HCT116 (cell line): ENCODE measurements at regions not wholly inside any gene's neighbourhood (a gene's known extent, or its start where the extent isn't known, plus 50 kb on each side); places are given as distances from the start of the nearest gene placed in this dataset.

Experiments
- CEBPB ChIP-seq: IDR thresholded peaks from 2 replicates; pipeline ENCODE4 v1.6.1; 2012; ENCODE audit warnings: low read depth
- EGR1 ChIP-seq: IDR thresholded peaks from 2 replicates; pipeline ENCODE4 v1.6.1; 2012; ENCODE audit warnings: low read depth
- EZH2phosphoT487 ChIP-seq: fragments of 200-600 bp; IDR thresholded peaks from 2 replicates; pipeline ENCODE4 v1.6.1; 2018; ENCODE audit warnings: antibody characterized with exemption, borderline replicate concordance
- POLR2A ChIP-seq: IDR thresholded peaks from 2 replicates; pipeline ENCODE4 v1.7.0; 2011; ENCODE audit warnings: borderline replicate concordance; ENCODE audit not compliant: insufficient read depth, insufficient read length; ENCODE audit errors: extremely low read depth
- POLR2AphosphoS5 ChIP-seq: IDR thresholded peaks from 2 replicates; pipeline ENCODE4 v1.6.1; 2011; ENCODE audit warnings: mild to moderate bottlenecking, low read depth, low read length, moderate library complexity
- SP1 ChIP-seq: IDR thresholded peaks from 2 replicates; pipeline ENCODE4 v1.6.1; 2012; ENCODE audit warnings: low read depth
- YY1 ChIP-seq: IDR thresholded peaks from 2 replicates; pipeline ENCODE4 v1.6.1; 2011; ENCODE audit warnings: low read length, low read depth, moderate library complexity, mild to moderate bottlenecking; ENCODE audit not compliant: insufficient replicate concordance; ENCODE audit errors: extremely low read depth
- ZFX ChIP-seq: fragments of 450-650 bp; IDR thresholded peaks from 2 replicates; pipeline ENCODE4 v1.6.1; 2017
- TF ChIP-seq, protein P1 (sequence below), 3 experiments: fragments of 200-600 bp in 1 of 3; sonication (generic) in 1 of 3; IDR thresholded peaks in 2 of 3; conservative IDR thresholded peaks in 1 of 3; 2 replicates each; pipeline ENCODE4 v1.5.1; 2012 to 2017; ENCODE audit warnings: low read depth in 2 of 3, low read length in 2 of 3, antibody characterized with exemption in 1 of 3, borderline replicate concordance in 1 of 3, control low read depth in 1 of 3, mild to moderate bottlenecking in 1 of 3, mixed read lengths in 1 of 3, mixed run types in 1 of 3, moderate library complexity in 1 of 3; ENCODE audit not compliant: insufficient read depth in 1 of 3

DNA sequence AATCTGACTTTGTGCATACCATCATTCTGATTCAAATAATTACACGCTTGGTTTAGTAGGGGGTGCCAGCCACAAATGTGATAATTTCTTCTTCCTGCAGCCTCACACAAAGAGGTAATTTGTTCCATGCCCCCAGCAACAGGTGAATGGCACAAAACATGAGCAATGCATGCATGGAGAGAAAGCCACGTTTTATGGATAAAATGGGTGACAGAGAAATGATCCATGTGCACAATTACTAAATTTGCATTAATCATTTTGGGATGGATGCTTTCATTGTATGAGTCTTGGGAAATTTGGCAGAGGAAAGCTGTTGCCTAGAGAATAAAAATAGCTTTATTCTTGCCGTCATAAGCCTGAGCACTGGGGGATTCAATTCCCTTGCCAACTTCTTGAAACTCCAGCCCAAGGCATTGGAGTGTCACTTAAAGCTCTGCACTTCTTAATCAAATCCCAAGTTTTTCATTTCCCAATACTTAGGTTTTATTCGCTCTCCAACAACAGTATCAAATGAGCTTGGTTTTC, 411.6 kb downstream of the GBE1 start:
- TF ChIP-seq, protein P1, sequence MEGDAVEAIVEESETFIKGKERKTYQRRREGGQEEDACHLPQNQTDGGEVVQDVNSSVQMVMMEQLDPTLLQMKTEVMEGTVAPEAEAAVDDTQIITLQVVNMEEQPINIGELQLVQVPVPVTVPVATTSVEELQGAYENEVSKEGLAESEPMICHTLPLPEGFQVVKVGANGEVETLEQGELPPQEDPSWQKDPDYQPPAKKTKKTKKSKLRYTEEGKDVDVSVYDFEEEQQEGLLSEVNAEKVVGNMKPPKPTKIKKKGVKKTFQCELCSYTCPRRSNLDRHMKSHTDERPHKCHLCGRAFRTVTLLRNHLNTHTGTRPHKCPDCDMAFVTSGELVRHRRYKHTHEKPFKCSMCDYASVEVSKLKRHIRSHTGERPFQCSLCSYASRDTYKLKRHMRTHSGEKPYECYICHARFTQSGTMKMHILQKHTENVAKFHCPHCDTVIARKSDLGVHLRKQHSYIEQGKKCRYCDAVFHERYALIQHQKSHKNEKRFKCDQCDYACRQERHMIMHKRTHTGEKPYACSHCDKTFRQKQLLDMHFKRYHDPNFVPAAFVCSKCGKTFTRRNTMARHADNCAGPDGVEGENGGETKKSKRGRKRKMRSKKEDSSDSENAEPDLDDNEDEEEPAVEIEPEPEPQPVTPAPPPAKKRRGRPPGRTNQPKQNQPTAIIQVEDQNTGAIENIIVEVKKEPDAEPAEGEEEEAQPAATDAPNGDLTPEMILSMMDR (IDR thresholded peaks at IDR 0.05 in 2 of 3, conservative IDR thresholded peaks at IDR 0.05 in 1 of 3; ENCODE audit: borderline replicate concordance in 1 of 3, insufficient read depth in 1 of 3, low read depth in 2 of 3, low read length in 2 of 3) = no peak
- TF ChIP-seq YY1 = no peak
- no peak for TF ChIP-seq ZFX
- TF ChIP-seq SP1 = no peak
- TF ChIP-seq POLR2AphosphoS5 = no peak
- TF ChIP-seq CEBPB = no peak
- TF ChIP-seq EGR1 = no peak
- no peak for TF ChIP-seq POLR2A
- TF ChIP-seq EZH2phosphoT487 = no peak
